ENCODE measurements at regions not wholly inside any gene's neighbourhood (a gene's known extent, or its start where the extent isn't known, plus 50 kb on each side); places are given as distances from the start of the nearest gene placed in this dataset.
A peak's percentile ranks its signal among the peaks of the same experiment; 100 is the strongest.

DNA sequence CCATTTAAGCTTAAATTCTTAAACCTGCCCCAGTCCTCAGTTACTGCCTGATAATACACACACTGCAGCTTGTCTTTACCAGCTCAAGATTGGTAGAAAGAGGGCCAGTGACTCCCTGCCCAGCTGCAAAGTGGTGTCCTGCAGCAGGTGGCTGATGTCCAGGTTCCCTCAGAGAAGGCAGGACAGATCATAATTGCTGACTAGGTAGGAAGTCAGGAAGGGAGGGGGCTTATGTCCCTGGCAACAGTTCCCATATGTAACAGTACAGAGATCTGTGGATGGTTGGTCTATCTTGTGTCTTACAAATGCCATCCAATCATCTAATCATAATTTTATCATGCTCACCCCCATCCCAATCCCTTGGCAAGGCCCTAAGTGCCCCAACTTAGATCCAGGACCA lies 492.1 kb upstream of the PPP2R3A start:
- no peak for DNase-seq (ENCODE audit: low read depth in 3 of 3)

DNA sequence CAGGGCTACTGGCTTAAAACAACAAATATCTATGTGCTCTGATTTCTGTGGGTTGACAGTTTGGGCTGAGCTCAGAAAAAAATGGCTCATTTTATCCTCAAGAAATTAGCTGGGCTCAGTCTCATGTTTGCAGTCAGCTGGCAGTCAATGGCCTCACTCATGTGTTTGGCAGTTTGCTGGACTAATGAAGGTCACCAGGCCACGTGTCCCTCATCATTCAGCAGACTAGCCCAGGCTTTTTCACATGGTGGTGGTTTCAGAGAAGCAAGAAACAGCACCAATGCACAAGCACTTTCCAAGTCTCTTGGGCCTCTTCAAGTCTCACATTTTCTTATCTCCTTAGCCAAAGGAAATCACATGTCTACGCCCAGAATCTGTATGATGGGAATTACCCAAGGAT lies 478.3 kb upstream of the PPP2R3A start:
- no peak for DNase-seq (ENCODE audit: low read depth in 3 of 3)

DNA sequence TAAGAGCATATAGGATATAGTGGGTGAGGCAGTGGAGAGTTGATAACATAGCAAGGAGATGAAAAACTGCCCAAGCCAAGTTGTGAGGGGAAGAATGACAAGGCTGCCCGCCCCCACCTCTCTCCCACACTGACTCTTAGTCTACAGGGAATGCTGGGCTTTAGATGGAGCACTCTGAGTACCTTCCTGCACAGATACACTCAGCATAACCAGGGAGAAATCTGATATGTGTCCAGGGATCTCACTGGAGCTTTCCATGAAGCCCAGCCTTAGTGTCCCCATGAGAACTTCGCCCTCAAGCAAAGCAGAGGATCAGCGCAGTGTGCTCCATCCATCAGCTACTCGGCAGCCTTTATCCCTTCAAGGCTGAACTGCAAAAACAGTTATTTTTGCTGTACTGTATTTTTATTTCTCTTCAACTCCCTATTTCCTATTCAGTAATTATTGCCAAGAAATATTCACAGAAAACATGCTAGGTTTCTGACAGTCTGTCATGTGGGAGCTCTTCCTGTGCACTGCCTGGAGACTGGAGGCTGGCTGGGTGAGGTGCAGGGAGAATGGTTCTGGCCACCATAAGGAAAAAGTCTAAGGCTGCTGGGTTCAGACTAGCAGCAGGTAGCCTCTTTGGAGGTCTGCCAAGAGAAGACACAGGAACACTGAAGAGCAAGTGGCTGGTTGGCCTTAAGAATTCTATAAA lies 475.2 kb upstream of the PPP2R3A start:
- no peak for DNase-seq (ENCODE audit: low read depth in 3 of 3)

DNA sequence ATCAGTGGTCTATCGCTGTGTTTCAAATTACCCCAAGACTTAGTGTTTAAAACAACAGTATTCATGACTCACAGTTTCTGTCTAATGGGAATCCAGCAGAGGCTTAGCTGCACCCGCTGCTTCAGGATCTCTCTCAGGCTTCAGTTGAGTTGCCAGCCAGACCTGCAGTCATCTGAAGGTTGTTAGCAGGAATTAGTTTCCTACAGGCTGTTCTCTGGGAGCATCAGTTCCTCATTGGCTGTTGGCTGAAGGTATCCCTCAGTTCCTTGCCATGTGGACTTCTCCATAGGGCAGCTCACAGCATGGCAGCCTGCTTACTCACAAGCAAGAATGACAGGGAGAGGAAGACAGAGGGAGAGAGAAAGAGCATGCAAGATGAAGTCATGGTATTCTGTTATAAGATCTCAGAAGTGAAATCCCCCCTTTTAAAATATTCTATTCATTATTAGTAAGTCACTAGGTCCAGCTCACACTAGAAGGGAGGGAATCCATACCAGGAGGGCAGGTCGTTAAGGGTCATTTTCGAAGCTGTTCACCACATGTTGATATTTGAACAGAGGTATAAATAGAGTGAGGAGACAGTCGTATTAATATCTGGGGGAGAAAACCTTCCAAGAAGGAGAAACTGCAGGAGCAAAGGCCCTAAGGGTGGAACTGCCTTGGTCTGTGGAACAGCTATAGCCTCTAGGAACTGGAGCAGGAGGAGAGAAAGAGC lies 473.9 kb upstream of the PPP2R3A start:
- DNase-seq (ENCODE audit: low read depth in 3 of 3): no peak

DNA sequence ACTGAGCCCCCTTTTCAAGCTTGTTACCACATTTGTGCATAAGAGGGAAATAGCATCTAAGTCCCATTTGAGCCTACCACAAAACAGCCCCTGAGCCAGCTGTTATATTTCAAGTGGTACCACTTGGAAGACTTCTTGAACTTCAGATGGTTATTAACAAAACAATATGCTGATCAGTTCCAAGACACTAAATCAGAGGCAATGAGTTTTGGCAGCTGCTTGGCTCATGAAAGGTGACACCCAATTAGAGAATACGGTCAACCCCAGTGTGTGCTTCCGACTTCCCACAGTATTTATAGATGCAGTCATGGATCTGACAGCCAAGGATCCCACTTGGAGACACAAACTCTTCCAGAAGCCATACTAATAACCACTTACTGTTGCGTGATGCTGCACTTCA lies 469.6 kb upstream of the PPP2R3A start:
- no peak for DNase-seq (ENCODE audit: low read depth in 3 of 3)

DNA sequence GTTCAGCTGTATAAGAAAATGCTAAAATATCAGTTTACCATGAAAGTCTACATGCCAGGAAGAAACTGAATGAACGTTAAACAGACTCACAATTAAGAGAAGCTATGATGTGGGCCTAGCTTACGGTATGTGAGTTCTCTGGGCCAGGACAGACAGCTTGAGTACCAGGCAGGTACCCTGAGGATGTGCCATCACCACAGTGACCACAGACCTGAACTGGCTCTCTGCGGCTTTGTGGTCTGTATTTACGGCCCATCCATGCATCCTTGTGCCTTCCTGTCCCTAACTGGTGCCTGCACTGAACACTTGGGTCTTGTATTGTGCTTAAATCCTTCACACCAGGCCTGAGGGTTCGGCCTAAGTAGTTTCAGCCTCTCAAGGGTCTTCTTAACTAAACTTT lies 467.5 kb upstream of the PPP2R3A start:
- DNase-seq (ENCODE audit: low read depth in 3 of 3): no peak

DNA sequence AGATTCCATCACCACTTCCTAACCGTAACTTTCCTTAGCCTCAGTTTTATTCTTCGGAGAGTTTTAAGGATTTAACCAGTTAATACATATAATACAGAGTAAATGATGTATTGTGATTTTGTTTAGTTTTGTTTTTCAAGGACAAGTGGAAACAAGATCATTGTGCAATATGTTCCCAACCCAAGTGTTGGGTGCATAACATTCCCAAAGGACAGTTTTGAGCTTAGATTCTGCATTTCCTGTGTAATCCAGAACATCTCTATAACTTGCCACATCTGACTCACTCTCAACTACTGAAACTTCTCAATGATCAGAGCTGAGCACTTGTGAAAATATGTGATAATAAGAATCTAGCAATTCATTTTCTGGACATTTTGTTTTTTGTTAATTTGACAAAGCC lies 466.1 kb upstream of the PPP2R3A start:
- no peak for DNase-seq (ENCODE audit: low read depth in 3 of 3)

DNA sequence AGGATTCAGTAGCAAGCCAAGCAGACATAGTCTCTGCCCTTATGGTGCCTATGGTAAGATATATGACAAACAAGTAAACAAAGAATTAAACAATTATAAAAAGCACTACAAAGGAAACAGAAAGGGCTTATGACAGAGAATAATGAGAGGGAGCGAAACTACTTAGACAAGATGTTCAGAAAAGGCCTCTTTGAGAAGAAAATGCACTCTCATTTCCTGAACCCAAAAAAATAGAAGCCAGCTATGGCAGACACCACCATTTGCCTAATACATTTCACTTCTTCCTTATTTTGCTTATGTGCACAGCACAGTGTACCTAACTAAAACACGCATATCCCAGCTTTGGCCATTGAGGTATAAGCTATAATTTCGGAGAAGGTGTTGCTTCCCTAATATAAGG lies 465.5 kb upstream of the PPP2R3A start:
- DNase-seq (ENCODE audit: low read depth in 3 of 3): no peak

DNA sequence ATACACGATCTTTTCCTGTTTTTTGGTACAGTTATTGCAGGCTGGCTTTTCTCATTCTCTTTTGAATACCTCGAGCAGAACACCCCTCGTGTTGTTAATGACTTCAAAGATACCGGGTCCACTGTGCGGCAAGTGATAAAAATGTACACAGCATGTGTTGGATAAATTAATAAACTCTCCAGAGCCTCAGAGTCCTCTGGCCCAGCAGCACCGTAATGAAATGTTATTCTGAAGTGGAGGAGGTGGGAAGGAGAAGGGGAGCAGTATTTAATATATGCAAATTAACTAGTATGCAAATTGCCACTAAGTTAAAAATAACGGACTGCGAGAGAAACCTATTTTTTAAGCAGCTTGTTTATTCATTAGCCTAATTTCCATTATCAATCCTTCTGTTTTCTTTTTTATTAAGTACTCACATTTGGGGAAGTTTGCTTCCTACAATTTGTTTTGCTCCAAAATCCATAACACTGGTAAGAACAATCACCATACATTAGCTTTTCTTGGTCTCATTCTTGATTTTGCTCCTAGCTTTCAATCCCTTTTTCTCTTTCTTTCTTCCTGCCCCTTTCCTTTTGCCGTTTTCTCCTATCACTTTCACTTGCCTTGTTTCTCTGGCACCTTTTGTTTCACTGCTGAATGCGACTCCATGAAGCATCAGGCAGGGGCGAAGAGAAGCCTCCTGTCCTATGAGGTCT lies 462.3 kb upstream of the PPP2R3A start:
- DNase-seq (ENCODE audit: low read depth in 3 of 3): no peak

DNA sequence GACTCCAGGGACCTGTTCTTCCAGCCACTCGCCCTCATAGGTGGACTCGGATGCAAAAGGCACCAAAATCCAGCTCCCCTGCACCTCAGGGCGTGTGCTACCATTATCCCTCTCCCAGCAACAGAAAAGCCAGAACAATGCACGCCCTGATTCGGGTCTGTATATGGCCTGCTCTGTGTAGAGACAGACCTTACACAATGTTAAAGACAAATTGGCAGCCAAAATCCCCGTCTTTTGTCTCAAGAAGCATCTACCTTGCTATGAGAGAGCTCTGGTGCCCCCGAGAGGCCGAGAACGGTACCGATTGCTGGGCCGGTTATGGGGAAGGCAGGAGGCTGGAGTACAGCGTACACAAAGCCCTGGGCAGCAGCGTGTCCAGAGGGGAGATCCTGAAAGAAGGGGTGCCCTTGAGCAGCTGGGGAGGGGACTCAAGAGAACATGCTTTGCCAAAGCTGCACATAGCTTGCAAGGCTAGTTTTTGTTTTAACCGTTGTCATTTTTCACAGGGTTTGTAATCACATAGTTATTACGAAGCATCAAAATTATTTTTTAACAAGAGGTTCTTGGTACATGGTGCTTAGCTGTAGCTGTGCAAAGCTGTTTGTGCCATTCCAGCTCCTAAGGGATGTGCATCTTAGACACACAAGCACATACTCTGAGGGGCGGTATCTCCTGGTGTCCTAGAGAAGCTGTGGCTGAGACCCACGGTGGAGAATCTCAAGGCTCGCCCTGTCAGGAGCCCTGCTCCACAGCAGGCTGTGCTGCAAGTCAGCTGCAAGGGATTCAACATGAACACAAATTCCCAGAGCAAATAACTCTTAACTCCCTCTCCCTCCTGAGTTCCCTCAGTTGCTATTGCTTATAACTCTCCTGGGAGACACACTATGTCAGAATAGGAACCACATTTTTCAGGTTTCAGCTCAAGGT lies 461.5 kb upstream of the PPP2R3A start:
- peak in 1 of 3 donors; percentile 3 for DNase-seq (ENCODE audit: low read depth in 3 of 3)

DNA sequence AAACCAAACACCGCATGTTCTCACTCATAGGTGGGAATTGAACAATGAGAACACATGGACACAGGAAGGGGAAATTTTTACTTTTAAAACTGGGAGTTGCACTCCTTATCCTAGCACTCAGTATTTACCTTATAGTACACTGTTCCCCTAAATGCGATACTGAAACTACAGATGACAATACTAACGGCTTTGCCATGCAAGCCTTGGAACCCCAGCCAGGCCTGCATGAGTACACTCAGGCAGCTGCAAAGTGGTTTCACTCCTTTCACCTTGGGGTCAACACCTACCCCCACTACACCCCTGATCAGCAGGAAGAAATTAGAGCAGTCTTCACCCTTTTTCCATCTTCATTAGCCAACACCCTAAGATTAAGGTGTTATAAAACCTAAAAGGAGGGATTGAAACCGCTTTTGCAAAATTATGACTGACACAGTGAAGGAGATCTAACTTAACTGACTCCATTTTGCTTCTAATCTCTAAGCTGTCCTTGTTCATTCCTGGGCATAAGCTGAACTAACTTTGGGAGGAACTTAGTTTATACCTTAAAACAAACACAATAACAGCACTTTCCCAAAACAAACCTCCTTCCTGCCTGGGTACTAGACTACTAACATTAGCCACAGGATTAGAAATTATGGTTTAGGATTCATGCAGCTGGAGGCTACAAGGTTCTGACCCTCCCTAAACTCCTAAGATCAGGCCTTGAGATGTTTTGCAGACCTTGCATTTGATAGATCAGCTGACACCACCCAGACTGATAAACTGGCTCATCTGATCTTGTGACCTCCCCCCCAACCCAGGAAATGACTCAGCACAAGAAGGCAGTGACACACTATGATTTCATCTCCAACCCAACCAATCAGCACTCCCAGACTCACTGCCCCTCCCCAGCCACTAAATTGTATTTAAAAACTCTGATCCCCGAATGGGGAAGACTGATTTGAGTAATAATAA lies 452.1 kb upstream of the PPP2R3A start:
- peak in 1 of 3 donors; percentile 0 for DNase-seq (ENCODE audit: low read depth in 3 of 3)

DNA sequence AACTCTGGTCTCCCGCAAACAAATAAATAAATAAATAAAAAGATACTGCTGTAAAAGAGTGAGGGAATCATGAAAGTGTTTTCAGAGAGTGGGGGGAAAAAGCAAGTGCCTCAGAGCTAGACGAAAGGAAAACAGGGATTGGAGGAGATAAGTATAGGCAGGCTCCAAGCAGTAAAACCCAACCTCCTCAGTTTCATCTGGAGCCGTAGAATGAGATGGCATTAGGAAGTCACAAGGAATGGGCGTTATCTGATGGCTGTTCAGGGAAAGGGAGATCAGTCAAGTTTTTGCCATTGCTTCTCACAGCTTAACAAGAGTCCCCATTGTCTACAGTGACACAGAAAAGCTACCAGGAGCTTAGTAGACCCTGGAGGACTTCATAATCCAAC lies 451.5 kb upstream of the PPP2R3A start:
- no peak for DNase-seq (ENCODE audit: low read depth in 3 of 3)

DNA sequence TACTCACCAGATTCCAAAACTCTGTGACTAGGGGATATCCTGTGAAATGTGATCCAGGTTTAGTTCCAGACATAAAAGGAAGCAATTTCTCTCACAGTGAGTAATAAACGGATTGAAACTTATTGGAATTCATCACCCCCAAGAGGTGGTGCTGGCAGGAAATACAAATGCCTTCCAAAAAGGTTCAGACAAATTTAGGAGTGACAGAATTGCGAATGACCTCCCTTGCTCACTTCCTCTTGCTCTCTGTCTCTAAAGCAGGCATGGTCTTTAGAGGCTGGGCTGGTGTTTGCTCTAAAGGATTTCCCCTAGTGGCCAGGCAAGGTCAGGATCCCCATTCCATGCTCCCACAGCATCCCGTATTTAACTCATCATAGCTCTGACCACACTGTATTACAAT lies 449.4 kb upstream of the PPP2R3A start:
- no peak for DNase-seq (ENCODE audit: low read depth in 3 of 3)

DNA sequence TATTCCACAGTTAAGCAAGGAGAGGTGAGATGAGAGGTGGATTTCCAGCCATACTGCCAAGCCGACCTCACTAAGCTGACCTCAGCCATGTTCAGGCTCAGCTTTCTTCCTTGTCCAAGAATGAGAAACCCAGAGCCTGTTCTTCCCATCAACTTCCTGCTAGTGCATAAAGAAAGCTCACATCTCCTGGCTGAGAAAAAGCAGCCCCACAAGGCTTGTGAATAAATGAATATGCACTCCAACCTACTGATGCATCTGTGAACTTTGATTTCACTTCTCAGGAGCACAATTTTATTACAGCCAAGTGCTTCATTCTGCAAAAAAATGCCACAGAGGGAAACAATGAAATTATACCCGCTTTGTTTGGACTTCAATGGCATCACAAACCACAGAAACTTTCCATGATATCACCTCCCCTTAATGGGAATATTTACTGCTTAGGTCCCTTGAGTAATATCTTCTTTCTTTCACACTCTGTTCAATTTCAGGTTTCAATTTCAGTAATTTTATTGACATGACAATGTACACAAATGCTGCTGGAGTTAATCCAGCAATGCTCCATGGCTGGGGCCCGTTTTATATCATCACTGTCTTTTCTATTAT lies 437.0 kb upstream of the PPP2R3A start:
- DNase-seq (ENCODE audit: low read depth in 3 of 3): no peak

DNA sequence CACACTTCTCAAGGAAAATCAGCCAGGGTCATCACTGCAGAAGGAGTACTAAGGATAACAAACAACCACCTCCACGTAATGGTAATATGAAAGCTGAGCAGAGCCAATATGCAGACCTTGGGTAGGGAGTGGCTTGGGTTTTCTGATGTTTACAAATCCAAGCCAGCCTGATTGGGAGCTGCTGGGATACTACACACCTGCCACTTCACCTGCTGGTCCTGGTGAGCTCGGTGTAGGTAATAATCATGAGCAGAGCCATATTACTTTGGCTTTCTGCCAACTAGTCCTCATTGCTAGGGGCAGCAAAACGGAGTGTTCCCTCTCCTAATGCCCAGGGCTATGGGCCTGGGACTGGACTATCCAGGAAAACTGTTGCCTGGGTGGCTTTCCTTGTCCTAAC lies 433.5 kb upstream of the PPP2R3A start:
- no peak for DNase-seq (ENCODE audit: low read depth in 3 of 3)

DNA sequence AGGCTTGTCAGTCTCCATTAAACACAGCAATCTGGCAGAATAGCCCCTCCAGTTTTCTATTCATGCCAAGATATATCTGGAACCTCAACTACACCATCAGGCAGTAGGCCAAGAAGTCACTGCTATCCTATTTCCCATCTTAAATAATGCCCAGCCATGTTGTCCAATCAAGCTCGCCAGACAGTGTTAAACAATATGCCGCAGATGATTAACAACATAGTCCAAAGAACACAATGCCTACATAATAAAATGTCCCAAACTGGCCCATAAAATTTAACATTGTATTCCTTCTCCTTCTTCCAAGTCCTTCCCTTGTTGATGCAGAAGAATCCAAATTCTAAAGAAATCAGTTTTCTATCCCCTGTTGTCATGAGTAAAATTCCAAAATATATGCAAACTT lies 427.4 kb upstream of the PPP2R3A start:
- DNase-seq (ENCODE audit: low read depth in 3 of 3): no peak

DNA sequence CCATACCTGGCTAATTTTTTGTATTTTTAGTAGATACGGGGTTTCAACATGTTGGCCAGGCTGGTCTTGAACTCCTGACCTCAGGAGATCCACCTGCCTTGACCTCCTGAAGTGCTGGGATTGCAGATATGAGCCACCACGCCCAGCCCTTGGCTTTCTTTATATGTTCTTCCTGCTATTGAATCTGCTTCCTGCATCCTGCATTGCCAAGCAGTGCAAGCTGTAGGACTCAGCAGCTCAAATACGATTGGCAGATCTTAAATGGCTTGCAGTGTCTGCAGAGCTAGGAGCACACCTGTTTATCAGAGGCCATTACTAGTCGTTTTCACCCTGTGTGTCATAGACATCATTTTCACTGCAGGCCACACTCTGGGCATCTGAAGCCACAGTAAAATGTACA lies 426.2 kb upstream of the PPP2R3A start:
- DNase-seq (ENCODE audit: low read depth in 3 of 3): no peak

DNA sequence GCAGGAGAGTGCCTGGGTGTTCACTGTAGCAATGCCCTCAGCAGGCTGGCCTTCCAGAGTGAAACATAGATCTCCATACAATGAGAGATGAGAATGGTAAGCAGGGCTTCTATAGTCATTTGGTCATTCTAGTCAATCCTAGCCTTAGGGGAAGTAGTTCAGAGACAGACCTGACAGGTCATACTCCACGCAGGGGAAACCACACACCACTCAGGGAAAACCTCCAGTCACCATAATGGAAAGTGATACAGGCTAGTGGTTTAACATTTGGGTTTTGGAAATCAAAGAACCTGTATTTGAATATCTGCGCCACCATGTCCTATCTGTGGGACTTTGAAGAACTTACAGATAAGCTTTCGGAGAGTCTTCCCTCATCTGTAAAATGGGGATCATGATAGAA lies 425.7 kb upstream of the PPP2R3A start:
- no peak for DNase-seq (ENCODE audit: low read depth in 3 of 3)

DNA sequence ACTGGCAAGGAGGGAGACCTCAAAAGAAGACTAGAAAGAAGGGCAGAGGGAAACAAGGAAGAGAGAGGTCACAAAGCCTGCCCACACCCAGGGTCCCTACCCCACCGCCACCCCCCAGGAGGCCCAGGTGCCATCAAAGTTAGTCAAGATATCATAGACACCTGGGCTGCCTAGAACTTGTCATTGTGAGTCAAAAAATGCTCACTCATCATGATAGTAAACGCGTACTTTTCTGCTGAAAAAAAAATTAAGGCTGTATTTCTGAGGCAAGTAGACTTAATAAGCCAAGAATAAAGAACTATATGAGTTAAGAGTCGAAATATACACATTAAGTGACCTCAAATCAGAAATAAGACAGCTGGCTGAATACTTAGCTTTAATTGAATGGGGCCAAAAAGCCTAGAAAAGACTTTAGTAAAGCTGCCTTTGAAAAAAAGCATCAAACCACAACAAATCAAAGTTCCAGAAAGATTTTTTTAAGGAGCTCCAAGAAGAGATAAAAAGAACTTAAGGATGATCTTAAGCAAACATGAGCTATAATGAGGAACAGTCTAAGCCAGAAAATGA lies 415.5 kb upstream of the PPP2R3A start:
- no peak for DNase-seq (ENCODE audit: low read depth in 3 of 3)

DNA sequence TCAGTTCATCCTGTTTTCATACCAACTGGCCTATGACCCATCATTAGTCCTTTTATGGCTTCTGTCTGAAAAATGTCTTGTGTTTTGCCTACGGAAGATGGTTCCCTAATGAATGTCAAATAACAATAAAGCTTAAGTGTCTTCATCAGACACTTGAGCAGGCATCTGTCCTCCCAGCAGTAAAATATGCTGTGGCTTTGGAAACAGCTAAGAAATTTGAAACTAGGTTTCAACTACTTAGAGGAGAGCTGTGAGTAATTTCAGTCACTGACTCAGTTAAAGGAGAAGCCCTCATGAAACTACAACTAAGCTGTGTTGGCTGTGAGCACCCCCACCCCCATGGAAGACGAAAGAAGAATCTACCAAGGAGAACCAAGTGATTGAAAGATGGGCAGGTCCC lies 409.4 kb upstream of the PPP2R3A start:
- no peak for DNase-seq (ENCODE audit: low read depth in 3 of 3)
